Keratinocyte (primary cell): ENCODE measurements at regions not wholly inside any gene's neighbourhood (a gene's known extent, or its start where the extent isn't known, plus 50 kb on each side); places are given as distances from the start of the nearest gene placed in this dataset.

ENCODE experiments used
- EZH2 ChIP-seq: IDR thresholded peaks from one replicate; pipeline ENCODE4 v1.6.1; 2012; ENCODE audit warnings: inconsistent platforms, mild to moderate bottlenecking, low read length, moderate library complexity
- TF ChIP-seq, protein P1 (sequence below), 3 experiments: IDR thresholded peaks in 1 of 3; conservative IDR thresholded peaks in 1 of 3; optimal IDR thresholded peaks in 1 of 3; 2 replicates in 2 of 3; 3 replicates in 1 of 3; pipeline versions ENCODE3 to v1.5.1; 2011; ENCODE audit warnings: low read length in 3 of 3, mild to moderate bottlenecking in 3 of 3, moderate library complexity in 2 of 3, control low read depth in 1 of 3, inconsistent platforms in 1 of 3; ENCODE audit not compliant: insufficient read depth in 2 of 3; ENCODE audit errors: extremely low read depth in 1 of 3

DNA sequence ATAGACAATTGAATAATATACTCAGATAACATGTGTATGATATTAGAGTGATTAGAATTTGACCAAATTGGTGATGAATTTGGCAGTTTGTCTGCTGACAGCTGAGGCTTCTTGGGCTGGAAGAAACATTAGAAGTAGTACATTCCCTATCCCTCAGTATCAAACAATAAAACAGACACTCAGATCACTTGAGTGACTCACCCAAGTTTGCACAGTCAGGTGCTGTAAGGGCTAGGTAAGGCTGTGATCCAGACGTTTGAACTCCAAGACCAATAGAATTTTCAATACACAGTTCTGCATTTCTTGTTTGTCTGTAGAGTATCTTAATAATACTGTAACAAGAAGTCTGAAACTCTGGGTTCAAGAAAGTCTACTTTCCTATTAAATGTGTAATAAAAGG lies 223.5 kb downstream of the POSTN start:
- TF ChIP-seq, protein P1, sequence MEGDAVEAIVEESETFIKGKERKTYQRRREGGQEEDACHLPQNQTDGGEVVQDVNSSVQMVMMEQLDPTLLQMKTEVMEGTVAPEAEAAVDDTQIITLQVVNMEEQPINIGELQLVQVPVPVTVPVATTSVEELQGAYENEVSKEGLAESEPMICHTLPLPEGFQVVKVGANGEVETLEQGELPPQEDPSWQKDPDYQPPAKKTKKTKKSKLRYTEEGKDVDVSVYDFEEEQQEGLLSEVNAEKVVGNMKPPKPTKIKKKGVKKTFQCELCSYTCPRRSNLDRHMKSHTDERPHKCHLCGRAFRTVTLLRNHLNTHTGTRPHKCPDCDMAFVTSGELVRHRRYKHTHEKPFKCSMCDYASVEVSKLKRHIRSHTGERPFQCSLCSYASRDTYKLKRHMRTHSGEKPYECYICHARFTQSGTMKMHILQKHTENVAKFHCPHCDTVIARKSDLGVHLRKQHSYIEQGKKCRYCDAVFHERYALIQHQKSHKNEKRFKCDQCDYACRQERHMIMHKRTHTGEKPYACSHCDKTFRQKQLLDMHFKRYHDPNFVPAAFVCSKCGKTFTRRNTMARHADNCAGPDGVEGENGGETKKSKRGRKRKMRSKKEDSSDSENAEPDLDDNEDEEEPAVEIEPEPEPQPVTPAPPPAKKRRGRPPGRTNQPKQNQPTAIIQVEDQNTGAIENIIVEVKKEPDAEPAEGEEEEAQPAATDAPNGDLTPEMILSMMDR (optimal IDR thresholded peaks at IDR 0.05 in 1 of 3, IDR thresholded peaks at IDR 0.05 in 1 of 3, conservative IDR thresholded peaks at IDR 0.05 in 1 of 3; ENCODE audit: extremely low read depth in 1 of 3, insufficient read depth in 2 of 3, low read length in 3 of 3), result no peak
- TF ChIP-seq EZH2, result no peak
